HTR-8/SVneo (cell line): ENCODE measurements at regions not wholly inside any gene's neighbourhood (a gene's known extent, or its start where the extent isn't known, plus 50 kb on each side); places are given as distances from the start of the nearest gene placed in this dataset.
"Not testable (repeated sequence)": the region's sequence is repeated elsewhere in the genome, so short reads cannot be mapped to it uniquely, and the experiment has no call there.

Experiments used
- DNase-seq: peaks from one replicate; pipeline ENCODE4 v3.0.0; 2011; ENCODE audit warnings: low spot score, mixed read lengths; ENCODE audit not compliant: insufficient read length
- FAIRE-seq: peaks from 2 replicates; lab custom pipeline; 2011; peaks lifted over from hg19 to GRCh38; lab: Jason Lieb, UNC

DNA sequence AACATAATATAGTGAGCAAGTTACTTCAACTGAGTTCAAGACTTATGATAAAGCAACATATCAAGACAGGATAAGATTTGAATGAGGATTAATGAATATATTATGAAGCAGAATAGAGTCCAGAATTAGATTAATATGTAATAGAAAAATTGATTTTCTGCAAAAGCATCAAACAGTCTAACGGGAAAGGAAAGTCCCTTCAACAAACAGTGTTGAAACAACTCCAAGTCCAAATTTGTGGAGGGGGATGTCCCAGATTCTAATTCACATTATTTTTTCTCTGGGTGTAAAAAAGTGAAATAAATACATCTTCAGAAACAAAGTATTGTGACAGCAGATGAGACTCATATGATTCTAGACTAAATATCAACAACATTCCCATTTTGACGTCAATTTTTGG, 289.7 kb downstream of the C6orf118 start:
- DNase-seq (no peak), FAIRE-seq (no peak)

DNA sequence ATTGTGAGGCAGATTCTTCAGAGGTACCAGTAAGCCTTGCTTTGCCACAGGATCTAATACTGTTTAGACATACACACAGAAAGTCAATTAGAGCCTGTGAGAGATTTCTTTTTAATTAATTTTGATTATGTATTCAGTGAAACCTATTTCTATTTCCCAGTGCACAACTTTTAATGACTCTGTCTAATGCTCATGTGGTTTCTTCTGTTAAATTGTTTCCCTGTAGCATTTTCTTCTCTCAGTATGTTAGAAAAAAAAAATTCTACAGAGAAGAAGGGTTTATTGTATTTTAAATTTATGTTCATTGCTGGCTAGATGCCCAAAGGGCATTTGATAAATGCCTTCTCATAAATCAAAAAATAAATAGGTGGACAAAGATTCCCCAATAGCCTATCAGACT, 293.7 kb downstream of the C6orf118 start:
- FAIRE-seq (no peak), DNase-seq (no peak)

DNA sequence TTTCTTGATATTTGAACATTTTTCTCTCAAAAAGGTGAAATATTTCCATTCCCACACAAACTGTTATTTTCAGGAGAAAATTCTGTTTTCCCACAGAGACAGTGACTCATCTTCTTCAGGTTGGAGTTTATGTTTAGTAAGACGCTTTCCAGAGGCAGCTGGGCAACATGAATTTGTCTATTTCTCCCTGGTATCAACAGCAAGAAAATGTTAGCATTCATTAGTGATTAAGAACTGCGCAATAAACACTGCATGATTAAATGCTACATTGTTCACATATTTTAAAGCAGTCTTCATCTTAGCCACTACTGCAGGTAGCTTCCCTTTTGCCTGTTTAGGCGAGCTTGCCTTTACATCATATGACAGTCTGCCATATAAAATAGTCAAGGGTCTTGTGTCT, 295.7 kb downstream of the C6orf118 start:
- FAIRE-seq: no peak
- DNase-seq: no peak

DNA sequence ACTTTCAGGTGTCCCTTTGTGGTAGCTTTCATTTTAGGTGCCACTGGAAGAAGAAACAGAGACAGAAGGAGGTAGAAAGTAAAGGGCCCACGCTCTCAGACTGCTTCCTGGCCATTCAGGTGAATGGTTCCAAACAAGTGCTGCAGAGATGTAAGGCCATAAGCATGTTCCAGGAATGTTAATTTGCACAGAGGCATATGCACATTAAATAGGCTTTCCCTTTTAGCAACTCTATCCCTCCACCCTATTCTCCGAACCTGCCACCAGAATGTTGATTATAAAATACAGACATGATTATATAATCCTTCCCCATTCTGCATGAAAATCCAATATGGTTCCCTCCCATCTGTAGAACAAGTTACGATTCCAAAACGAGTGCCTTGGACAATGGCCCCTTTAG, 297.2 kb downstream of the C6orf118 start:
- no peak for FAIRE-seq
- DNase-seq: no peak

DNA sequence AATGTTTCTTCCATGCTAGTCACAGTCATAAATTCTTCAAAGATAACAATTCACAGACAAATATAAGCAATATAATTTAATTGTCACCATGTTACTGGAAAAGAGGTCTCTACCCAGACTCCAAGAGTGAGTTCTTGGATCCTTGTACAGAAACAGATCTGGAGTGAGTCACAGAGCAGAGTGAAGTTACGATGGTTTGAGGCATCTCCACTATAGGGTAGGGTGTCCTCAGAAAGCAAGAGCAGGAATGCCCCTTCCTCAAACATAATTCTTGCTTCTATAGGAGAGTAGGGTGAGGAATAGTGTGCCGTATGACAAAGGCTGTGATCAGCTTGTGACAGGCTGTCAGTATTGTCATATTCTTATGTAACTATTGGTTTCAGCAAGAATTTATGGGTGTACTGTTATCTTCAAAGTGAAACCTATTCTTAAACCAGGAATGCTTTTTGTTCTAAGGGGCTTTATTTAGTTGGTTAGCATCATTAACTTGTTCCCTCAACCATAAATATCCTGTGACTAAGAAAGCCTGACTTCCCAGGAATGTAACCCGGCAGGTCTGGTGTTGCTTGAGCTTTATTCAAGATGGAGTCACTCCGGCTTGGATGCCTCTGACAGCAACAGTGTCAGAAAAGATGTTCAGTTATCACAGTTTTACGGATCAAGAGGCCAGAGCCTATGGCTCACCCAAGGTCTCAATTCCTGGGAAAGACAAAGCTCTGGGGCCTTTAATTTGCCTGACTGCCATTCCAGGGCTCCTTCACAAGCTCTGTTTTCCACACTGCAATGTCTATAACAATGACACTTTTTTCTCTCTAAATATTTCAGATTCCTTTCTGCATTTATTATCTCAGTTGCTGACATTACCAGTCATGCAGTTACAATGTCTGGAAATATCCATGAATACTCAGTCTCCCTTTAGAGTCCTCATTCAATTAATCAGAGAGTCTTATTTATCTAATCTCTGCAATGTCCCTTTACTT, 298.6 kb downstream of the C6orf118 start:
- no peak for DNase-seq
- no peak for FAIRE-seq

DNA sequence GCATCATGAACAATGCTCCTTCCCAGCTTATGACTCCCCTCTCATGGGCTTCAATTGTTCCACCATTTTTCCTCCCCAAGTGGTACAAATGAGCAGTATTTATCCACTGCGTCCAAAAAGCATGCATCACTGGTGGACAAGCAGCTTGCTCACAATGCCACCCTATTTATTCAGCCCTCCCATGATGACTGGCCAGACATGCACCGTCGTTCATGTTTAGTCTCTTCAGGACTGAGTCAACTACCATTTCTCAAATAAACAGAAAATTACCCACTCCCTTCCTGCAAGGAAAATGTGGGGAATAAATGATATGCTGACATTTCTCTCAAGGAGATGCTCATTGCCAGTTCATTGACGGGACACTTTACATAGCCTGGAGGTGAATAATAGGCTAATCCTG, 300.4 kb downstream of the C6orf118 start:
- FAIRE-seq (no peak), DNase-seq (no peak)

DNA sequence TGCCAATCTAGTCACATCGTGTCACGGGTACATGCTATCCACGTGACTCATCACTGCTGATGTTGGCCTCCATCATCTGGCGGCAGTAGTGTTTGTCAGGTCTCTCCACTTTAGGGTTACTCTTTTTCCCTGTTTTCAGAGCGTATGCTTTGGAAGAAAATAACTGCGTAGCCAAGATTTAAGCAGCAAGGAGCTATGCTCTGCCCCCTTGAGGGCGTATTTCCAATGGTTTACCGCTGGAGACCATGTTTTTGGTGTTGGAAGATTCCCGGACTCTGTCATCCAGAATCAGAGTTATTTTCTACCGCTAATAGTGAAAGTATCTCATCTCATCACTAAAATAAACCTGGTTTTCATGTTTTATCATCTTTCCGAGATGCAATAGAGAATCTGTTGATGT, 306.5 kb downstream of the C6orf118 start:
- DNase-seq: no peak

DNA sequence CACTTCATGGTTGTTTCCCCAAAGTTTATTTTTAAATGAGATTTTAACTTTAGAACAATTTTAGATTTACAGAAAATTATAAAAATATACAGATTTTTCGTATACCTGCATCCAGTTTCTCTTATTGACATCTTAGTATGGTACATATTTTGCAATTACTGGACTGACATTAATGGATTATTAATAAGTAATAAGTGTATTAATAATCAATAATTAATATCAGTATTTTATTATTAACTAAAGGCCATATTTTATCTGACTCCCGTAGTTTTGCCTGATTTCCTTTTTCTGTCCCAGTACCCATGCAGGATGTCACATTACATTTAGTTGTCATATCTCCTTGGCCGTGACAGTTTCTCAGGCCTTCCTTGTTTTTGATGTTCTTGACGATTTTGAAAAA, 307.0 kb downstream of the C6orf118 start:
- FAIRE-seq: no peak
- no peak for DNase-seq

More for the DNA sequence above, 306.5 kb downstream of the C6orf118 start:
- peak; percentile 16 for FAIRE-seq

DNA sequence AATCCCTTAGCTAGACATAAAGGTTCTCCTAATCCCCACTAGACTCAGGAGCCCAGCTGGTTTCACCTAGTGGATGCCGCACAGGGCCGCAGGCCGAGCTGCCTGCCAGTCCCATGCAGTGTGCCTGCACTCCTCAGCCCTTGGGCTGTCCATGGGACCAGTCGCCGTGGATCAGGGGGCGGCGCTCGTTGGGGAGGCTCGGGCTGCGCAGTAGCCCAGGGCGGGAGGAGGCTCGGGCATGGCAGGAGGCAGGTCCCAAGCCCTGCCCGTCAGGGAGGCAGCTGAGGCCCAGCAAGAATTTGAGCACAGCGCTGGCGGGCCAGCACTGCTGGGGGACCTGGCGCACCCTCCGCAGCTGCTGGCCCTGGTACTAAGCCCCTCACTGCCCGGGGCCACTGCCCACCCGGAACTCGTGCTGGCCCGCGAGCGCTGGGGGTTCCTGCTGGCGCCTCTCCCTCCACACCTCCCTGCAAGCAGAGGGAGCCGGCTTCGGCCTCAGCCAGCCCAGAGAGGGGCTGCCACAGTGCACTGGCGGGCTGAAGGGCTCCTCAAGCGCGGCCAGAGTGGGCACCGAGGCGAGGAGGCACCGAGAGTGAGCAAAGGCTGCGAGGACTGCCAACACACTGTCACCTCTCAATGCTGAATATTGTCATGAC, 307.8 kb downstream of the C6orf118 start:
- FAIRE-seq (no peak), DNase-seq (no peak)

DNA sequence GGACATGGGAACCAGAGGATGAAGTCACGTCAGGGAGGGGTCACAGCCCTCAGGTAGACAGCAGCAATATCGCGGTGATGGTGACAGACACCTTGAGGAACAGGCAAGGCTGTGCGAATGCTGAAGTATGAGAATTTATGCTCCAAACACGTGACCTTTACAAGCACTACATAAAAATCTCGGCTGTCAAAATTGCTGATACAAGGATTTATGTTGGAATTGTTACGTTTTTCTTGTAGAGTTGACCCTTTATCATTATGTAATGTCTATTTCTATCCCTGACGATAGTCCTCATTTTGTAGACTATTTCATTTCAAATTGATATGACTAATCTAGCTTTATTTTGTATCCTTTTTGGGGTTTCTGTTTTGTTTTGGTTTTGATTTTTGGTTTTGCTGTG, 311.1 kb downstream of the C6orf118 start:
- FAIRE-seq: no peak
- no peak for DNase-seq

DNA sequence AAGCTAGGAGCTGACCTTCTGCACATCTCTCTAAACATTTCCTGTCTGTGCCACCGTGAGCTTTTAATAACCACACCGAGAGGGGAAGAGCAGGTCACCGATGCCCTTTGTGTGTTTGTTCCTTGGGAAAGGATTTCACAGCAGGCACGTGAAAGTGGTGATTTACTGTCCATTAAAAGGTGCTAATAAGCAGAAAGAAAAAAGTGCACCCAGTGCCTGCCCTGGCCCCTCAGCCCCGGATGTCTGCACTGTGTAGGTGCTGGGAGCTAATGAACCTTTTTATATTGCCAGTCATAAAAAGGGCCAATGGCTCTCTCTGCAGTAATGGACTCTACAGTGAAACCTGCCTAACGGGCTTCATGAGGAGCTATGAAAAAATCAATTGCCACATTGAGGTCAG, 312.6 kb downstream of the C6orf118 start:
- no peak for DNase-seq
- FAIRE-seq: no peak

DNA sequence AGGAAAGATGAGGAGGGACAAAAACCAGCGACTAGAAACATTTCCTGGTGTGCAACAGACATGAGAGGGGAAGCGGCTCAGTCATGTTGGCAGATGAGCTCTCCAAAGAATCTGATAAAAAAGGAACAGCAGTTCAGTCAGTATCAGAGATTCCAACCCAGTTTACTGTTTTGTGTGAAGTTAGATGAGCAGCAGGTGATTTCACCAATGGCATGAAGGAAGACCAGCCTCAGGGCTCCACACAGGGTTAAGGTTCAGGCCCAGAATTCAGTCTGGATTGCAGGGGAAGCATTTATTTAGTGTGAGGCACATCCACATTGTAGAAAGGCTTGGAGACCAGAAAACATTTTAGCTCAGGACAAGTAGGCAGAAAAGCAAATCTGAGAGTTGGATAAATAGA, 317.8 kb downstream of the C6orf118 start:
- FAIRE-seq (no peak), DNase-seq (no peak)

DNA sequence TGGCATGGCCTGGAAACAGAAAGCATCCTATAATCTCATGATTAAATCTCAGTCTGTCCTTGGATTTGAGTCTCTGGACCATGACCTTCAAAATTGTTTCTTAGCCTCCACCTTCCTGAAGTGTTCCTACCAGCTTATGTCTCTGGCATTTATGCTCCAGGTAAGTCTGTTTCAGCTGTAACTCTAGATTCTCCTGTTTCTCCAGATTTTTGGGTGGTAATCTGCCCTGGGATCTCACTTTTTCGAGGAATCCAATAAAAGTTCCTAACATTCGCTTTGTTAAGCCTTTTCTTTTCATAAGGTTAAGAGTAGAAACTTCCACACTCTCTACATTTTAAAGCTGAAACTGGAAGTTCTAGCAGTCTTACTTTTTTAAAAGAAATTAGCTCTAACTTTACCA, 318.5 kb downstream of the C6orf118 start:
- FAIRE-seq (no peak), DNase-seq (no peak)

DNA sequence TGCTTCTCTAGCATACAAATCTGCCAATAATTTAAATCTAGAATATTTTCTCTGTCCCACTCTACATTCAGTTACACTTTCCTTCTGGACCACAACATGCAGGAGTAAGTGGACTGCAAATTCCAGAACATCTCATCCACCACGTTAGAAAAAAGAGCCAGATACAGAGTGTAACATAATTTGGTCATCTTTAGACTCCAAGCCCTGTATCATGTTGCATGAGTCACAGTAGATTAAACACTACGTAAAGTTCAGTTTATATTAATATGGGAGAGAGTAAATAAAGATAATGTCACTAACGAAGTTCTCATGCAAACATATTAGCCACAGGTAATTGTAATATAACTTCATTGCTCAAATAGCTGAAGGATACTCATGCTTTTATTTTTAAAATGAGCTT, 327.0 kb downstream of the C6orf118 start:
- DNase-seq (no peak), FAIRE-seq (no peak)

DNA sequence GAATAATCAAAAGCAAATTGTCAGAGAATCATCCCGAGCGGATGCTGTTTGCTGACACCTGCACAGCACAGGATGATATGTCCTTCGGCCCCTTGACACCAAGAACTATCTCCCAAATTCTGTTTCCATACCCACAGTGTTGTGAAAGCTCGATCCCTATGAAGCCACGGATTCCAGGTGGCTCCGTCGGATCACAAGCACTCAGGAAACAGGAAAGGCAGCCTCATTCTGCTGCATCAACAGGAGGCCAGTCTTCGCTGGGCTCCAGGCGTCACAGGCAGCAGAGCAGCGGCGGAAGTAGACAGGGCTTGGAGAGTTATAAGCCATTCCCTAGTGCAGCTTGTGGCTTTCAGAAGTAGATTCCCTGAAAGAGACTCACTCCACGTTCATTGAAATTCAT, 342.3 kb downstream of the C6orf118 start:
- no peak for FAIRE-seq
- DNase-seq: no peak

DNA sequence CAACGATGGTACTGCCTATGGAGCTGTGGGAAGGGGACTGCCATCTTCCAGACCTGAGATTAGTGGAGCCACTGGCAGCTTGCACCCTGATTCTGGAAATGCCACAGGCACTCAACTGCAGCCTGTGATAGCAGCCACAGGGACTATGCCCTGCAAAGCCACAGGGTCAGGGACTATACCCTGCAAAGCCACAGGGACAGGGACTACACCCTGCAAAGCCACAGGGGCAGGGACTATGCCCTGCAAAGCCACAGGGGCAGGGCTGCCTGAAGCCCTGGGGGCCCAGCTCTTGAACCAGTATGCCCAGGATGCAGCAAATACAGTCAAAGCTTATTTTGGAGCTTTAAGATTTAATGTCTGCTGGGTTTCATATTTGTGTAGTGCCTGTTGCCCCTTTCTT, 346.6 kb downstream of the C6orf118 start:
- no peak for DNase-seq
- no peak for FAIRE-seq

DNA sequence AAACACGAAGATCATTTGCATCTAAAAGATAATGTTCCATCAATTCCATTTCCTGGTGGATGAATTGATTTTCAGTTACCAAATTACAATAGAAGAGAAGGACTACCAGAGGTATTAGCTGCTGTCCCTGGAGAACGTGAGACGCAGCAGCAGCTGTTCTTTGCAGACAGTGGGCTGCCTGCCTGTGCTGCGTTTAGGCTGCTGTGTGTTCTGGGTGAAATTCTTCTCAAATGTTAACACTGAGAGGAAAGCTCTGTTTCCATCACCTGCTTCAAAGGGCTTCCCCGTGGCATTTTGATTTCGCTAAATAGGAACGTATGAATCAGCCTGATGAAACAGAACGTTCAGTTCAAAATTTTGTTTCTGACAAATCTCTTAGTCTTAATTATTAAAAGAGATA, 362.2 kb downstream of the C6orf118 start:
- DNase-seq (no peak), FAIRE-seq (no peak)

DNA sequence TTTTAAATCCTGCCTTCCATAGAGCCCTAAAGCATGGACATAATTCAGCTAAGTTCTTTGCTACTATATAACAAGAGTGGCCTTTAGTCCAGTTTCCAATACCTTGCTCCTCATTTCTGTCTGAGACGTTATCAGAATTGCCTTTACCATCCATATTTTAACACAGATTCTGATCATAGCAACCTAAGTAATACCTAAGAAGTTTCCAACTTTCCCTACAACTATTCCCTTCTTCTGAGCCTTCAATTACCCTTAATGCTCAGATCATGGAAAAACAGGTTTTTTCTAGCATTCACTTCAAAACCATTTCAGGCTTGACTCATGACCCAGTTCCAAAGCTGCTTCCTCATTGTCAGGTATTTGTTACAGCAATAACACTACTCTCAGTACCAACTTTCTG, 367.1 kb downstream of the C6orf118 start:
- no peak for FAIRE-seq

DNA sequence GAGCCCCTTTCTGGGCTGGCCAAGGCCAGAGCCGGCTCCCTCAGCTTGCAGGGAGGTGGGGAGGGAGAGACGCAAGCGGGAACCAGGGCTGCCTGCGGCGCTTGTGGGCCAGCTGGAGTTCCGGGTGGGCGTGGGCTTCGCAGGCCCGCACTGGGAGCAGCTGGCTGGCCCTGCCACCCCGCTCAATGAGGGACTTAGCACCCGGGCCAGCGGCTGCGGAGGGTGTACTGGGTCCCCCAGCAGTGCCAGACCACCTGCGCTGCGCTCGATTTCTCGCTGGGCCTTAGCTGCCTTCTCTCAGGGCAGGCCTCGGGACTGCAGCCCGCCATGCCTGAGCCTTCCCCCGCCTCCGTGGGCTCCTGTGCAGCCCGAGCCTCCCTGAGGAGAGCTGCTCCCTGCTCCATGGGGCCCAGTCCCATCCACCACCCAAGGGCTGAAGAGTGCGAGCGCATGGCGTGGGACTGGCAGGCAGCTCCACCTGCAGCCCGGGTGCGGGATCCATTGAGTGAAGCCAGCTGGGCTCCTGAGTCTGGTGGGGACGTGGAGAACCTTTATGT, 376.1 kb downstream of the C6orf118 start:
- FAIRE-seq, DNase-seq: not testable (repeated sequence)

More for the DNA sequence above, 367.1 kb downstream of the C6orf118 start:
- DNase-seq: no peak

DNA sequence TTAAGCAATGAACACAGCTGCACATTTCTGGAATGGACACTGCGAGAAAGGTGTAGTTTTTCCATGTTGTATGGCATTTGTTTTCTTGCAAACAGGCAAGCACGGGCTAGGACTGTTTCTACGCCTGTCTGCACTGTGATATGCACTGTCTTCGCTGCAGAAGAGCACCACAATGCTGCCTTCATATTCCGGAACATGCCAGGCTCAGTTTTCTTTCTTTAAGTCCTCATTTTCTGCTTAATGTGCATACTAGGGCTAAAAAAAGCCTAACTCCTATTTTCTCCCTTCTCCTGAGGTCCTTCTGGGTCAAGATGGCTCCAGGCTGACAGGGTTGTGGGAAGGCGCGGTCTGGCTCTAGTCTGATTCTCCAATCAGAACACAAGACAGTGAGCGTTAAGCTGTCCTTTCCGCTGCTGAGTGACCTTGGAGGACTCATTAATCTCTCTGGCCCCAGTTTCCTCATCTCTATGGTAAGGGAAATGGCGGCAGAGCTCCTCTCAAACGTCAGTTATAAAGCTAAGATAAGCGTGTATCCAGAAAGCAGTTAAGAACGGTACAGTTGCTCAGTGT, 379.9 kb downstream of the C6orf118 start:
- no peak for FAIRE-seq
- DNase-seq: no peak
